HL-60 (cell line): ENCODE measurements at regions not wholly inside any gene's neighbourhood (a gene's known extent, or its start where the extent isn't known, plus 50 kb on each side); places are given as distances from the start of the nearest gene placed in this dataset.

Experiments
- POLR2AphosphoS5 ChIP-seq: IDR thresholded peaks from 2 replicates; pipeline ENCODE4 v1.6.1; 2012; ENCODE audit warnings: low read depth
- TF ChIP-seq, protein P1 (sequence below): IDR thresholded peaks from one replicate; pipeline ENCODE4 v1.5.1; 2011; ENCODE audit warnings: low read length, control low read depth, inconsistent platforms; ENCODE audit not compliant: insufficient read depth

DNA sequence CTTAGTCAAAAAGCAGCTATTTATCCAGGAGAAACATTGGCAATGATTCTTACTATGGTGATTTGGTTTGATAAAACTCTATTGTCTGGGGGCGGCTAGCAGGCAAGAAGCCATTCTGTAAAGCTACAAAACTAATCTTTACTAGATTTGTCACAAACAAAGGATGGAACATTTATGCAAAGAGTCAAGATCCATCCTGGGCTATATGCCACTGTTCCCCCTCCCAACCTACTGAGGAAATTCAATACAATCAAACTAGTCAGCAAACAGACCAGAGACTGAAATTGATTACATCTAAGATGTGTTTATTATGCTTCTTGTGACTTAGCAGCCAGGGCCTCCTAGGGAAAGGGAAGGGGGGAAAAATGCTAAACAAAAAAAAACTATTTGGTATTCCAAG is 397.6 kb downstream of the GPAM start:
- TF ChIP-seq, protein P1, sequence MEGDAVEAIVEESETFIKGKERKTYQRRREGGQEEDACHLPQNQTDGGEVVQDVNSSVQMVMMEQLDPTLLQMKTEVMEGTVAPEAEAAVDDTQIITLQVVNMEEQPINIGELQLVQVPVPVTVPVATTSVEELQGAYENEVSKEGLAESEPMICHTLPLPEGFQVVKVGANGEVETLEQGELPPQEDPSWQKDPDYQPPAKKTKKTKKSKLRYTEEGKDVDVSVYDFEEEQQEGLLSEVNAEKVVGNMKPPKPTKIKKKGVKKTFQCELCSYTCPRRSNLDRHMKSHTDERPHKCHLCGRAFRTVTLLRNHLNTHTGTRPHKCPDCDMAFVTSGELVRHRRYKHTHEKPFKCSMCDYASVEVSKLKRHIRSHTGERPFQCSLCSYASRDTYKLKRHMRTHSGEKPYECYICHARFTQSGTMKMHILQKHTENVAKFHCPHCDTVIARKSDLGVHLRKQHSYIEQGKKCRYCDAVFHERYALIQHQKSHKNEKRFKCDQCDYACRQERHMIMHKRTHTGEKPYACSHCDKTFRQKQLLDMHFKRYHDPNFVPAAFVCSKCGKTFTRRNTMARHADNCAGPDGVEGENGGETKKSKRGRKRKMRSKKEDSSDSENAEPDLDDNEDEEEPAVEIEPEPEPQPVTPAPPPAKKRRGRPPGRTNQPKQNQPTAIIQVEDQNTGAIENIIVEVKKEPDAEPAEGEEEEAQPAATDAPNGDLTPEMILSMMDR, result no peak
- TF ChIP-seq POLR2AphosphoS5, result no peak
